ENCODE measurements at regions not wholly inside any gene's neighbourhood (a gene's known extent, or its start where the extent isn't known, plus 50 kb on each side); places are given as distances from the start of the nearest gene placed in this dataset.

DNA sequence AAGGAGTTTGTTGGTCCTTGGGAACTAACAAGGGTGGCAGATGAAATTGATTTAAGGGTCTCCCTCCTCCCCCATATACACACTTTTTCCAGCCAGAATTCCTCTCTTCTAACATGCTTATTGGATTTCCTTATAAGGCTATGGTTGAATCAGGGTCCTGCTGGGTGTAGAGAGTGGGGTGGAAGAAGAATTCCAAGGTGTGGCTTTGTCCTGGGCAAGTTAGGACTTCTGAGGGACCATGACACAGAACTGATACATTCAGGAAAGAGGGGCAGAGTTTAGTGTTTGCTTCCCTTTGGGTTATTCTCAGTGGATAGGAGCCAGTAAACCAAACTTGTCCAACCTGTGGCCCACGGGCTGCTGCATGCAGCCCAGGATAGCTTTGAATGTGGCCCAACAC lies 116.5 kb downstream of the SNX18 start:
- DNase-seq: no peak

- no peak for DNase-seq
These were observed 114.7 kb downstream of the SNX18 start for GRCh38 chr5:54632131-54632701.

GRCh38 chr5:54630738-54631359 lies 113.3 kb downstream of the SNX18 start:
- no peak for DNase-seq

DNA sequence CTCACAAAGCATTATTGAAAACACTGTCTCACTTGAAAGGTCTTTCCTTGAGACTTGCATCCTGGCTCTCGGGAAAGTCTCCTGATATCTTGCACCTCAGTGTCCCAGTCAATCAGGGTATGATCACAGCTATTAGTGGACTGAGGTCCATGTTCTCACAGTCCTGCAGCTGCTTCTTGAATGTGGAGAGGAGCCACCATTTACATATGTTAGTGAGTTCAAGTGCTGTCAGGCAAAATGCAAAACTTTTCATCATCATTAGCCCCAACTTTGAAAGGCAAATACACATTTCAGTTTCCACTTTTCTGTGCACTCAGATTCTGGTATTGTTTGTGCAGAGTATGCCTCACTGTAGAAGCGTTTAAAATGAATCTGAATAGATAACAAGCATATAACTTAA lies 111.6 kb downstream of the SNX18 start:
- DNase-seq: no peak

GRCh38 chr5:54628050-54628449 lies 110.5 kb downstream of the SNX18 start:
- no peak for DNase-seq

DNA sequence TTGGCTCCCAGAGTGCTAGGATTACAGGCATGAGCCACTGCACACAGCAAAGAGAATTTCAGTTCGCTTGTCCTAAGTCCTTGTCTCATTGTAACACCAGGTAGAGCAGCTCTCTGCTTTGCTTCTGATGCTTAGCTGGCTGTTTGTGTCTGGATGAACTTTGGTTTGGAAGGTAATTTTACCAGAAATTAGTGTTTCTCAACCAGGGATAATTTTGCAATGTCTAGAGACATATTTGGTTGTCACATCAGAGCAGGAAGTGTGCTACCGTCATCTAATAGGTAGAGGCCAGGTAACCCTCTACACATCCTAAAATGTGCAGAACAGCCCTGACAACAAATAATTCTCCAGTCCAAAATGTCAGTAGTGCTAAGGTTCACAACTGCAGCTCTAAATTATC lies 108.8 kb downstream of the SNX18 start:
- no peak for DNase-seq

GRCh38 chr5:54624805-54625568 lies 107.4 kb downstream of the SNX18 start:
- no peak for DNase-seq

DNA sequence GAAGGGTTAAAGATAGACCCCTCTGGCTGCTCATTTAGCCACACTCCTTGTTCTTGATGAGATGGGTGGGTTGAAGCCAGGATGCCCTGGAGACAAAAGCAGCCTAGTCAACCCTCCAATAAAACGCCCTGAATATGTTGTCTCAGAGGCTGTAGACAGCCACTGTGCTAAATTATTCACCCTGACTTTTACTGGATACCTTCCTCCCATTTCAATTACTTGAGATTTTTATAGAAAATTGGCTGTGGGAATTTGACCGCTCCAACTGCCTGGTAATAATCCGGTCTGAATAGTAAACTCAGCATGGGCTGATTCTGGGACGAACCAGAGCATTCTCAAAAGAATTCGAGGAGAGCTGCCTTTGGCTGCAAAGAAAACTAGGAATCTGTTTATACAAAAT lies 104.2 kb downstream of the SNX18 start:
- DNase-seq: no peak

DNA sequence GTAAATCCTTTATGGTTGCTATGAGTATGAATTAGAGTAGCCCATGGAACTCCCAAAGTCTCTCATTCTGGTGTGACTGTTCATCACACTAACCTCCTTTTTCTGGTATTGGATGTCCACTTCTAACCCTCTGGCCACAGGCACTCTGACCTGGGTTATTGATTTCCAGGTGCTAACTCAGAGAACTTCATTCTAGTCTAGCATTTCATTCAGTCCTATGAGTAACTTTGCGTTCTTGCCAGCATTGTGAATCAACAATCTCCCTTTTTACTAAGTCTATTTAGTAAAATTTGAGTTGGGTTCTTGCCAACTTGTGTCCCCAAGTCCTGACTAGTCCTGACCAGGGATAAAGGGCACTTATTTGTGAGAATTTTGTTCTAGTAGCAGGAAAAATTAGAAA lies 103.5 kb downstream of the SNX18 start:
- DNase-seq: no peak

DNA sequence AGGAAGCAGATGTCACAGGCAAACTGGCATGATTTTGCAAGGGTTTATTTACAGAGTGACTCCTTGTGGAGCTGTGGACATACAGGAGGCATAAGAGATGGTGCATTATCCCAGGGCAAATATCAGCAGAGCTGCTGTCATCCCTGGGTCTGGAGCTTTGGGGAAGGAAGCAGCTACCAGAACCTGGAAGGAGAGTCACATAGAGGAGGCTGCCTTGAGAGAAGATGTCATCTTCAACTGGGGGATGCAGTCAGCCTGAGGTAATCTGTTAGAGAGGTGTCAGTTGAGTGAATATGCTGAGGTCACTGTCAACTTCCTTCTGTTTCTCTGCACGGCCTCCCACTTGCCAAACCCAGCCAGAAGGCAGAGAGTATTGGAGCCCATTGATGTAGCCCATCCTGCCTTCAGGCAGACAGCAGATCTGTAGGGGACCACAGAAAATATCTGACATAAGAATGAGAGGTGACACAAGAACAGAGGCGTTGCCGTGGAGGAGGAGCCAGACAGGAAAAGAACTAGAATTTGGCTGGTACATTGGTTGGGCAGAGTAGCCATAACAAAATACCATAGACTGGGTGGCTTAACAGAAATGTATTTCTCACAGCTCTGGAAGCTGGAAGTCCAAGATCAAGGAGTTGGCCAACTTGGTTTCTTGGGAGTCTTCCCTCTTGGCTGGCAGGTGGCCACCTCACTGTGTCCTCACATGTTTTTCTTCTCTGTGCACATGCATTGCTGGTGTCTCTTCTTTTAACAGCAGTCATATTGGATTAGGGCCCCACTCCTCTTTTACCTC lies 102.8 kb downstream of the SNX18 start:
- DNase-seq: no peak

GRCh38 chr5:54619731-54620130 lies 102.2 kb downstream of the SNX18 start:
- DNase-seq: no peak

GRCh38 chr5:54616518-54617220 lies 99.1 kb downstream of the SNX18 start:
- DNase-seq: no peak

DNA sequence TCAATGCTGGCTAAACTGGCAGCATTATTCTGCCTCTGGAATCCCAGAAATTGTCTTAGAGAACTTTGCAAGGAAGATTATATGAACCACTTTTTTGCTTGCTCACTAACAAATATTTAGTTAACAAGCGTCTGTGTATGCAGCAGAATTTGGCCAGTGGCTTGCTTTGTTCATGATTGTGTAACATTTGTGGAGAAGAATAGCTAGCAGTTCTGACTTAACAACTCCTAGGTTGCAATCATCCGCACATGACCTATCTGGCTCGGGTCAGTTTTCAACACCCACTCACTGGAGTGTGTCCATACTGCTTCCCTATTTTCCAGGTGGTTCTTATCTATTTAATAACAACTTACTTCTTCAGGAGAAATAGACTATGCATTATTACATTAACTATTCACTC lies 98.5 kb downstream of the SNX18 start:
- DNase-seq: no peak

- DNase-seq: no peak
These were observed 97.8 kb downstream of the SNX18 start for GRCh38 chr5:54615381-54615780.

DNA sequence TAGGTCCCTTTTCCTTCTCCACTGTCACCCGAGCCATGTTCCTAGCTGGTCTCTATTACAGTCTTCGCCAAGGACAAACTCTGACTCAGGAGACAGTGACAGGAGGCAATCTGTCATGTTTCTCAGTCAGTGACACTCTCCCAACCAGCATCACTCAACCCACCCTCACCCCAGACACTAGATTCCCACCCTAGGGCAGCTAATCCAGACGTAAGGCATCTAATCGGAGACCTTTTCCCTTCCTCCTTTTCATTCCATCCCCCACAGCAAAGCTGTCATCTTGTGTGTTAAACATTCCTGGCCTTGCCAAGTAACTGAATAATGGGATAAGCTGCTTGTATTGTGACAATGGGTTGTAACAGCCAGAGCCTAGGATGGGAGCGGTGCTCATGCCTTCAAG lies 95.2 kb downstream of the SNX18 start:
- DNase-seq: no peak

DNA sequence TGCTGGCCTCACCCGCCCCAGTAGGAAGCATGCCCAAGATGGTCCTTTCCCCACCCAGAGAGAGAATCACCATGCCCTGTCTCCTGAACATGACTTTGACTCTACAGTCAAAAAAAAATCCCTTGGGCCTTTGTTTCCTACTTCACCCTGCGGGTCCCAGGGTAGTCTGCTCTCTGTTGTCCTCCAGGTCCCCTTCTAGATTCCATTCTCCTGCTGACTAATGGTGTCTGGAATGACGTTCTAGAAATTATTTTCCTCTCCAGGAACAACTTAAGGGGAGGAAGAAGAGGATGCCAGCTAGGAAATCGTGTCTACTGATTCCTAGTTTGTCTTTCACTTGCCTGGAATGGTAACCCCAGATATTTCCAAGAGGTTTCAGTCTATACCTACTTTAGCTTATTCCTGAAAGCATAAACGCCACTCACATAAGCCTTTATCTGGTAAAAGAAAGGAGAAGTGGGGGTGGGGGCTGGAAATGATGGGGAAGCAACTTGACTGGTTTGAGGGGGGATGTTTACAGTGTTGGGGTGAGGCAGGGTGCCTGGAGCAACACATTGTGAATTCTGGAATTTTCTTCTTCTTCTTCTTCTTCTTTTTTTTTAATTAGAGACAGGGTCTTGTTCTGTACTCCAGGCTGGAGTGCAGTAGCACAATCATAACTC lies 93.9 kb downstream of the SNX18 start:
- no peak for DNase-seq

GRCh38 chr5:54610197-54610944 lies 92.8 kb downstream of the SNX18 start:
- no peak for DNase-seq

- DNase-seq: no peak
These were observed 91.0 kb downstream of the SNX18 start for GRCh38 chr5:54608423-54609085.

- DNase-seq: no peak
These were observed 89.4 kb downstream of the SNX18 start for GRCh38 chr5:54607006-54607405.

- no peak for DNase-seq
These were observed 85.8 kb downstream of the SNX18 start for GRCh38 chr5:54603372-54603771.

DNA sequence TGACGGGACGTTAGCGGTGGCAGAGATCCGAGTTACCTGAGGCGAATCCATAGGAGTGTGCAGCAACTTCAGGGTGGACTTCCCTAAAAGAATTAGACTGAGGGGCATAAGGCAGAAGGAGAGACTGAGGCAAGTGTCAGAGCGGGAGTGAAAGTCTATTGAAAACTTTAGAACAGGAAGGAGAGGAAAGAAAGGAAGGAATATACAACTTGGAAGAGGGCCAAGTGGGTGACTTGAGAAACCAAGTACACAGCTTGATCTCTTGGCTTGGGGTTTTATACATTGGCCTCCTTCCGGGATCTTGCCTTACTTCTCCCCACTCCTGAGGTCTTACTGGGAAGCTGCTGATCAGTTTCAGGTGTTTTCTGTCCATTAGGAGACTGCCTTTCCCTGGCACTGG lies 84.9 kb downstream of the SNX18 start:
- no peak for DNase-seq

All from stimulated activated CD4-positive, alpha-beta T cell treated with anti-CD3 and anti-CD28 coated beads, Interleukin-12 subunit alpha, Interleukin-12 subunit beta, amount 100 ng/mL, for 4 hours (primary cell).